Thoracic aorta (tissue), 2 donors: ENCODE measurements at regions not wholly inside any gene's neighbourhood (a gene's known extent, or its start where the extent isn't known, plus 50 kb on each side); places are given as distances from the start of the nearest gene placed in this dataset.

Source experiments
- ATAC-seq: fragments of 150-250 bp; one replicate; pipeline ENCODE4 v1.8.0; 2017; ENCODE audit warnings: low read depth; ENCODE audit not compliant: insufficient number of reproducible peaks, low FRiP score
- DNase-seq: peaks from one replicate; pipeline ENCODE4 v3.0.0-alpha.2; 2020; ENCODE audit warnings: low spot score
- H3K27ac ChIP-seq, 2 donors: fragments of 200-600 bp; sonication (generic); 1 replicate in 1 of 2; 2 replicates in 1 of 2; pipeline ENCODE4 v1.5.1; 2016; ENCODE audit warnings: mild to moderate bottlenecking in 2 of 2, moderate library complexity in 2 of 2
- H3K27me3 ChIP-seq: fragments of 200-600 bp; sonication (generic); replicated peaks from 2 replicates; pipeline ENCODE4 v1.6.0; 2016; ENCODE audit warnings: mild to moderate bottlenecking; ENCODE audit not compliant: insufficient read depth
- H3K36me3 ChIP-seq: fragments of 200-600 bp; sonication (generic); one replicate; pipeline ENCODE4 v1.5.1; 2016
- H3K4me1 ChIP-seq, 2 donors: fragments of 200-600 bp; sonication (generic); 1 replicate in 1 of 2; 2 replicates in 1 of 2; pipeline versions ENCODE4 v1.5.1 to v1.6.0; 2016; ENCODE audit warnings: low read depth in 2 of 2, mild to moderate bottlenecking in 1 of 2; ENCODE audit not compliant: control insufficient read depth in 1 of 2
- H3K4me3 ChIP-seq: fragments of 200-600 bp; sonication (generic); 2 replicates; pipeline ENCODE4 v1.5.1; 2016; ENCODE audit warnings: mild to moderate bottlenecking
- H3K9me3 ChIP-seq: fragments of 200-600 bp; sonication (generic); 2 replicates; pipeline ENCODE4 v1.5.1; 2016
- CTCF ChIP-seq: fragments of 200-600 bp; sonication (generic); IDR thresholded peaks from one replicate; pipeline ENCODE4 v1.5.1; 2019; ENCODE audit warnings: antibody characterized with exemption

- DNase-seq (no peak), ATAC-seq (no peak)
- Histone ChIP-seq H3K27ac (no peak overlapping the region), H3K27me3 (no peaks in the 10 kb centered on the region), H3K4me3 (no peak overlapping the region), H3K4me1 (no peaks in the 10 kb centered on the region), H3K9me3 (no peaks in the 10 kb centered on the region), H3K36me3 (no peaks in the 10 kb centered on the region)
- TF ChIP-seq CTCF = no peak
These were observed 120.8 kb upstream of the DIO3 start for GRCh38 chr14:101440496-101440895.

DNA sequence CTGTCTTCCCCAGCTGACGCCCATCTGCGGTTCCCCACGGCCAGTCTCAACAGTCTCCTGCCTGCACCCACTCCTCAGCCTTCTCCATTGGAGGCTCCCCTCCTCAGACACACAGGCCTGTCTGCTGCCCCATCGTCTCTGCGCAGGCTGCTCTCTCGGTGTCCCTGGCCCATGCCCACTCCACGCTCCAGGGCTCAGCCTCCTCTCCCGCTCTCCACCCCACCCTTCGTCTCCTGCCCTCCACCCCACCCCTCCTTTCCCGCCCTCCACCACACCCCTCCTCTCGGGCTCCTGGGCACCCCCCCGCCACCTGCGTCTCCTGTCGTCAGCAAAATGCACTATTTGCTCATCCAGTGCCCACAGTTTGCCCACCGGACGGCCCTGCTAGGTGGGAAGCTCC is 119.6 kb upstream of the DIO3 start:
- H3K36me3 ChIP-seq = no peaks in the 10 kb centered on the region
- TF ChIP-seq CTCF = no peak
- no peak for ATAC-seq
- H3K4me1 ChIP-seq = no peaks in the 10 kb centered on the region
- DNase-seq = no peak
- H3K4me3 ChIP-seq = no peak overlapping the region
- no peaks in the 10 kb centered on the region for H3K9me3 ChIP-seq
- no peak overlapping the region for H3K27ac ChIP-seq
- H3K27me3 ChIP-seq = no peaks in the 10 kb centered on the region

GRCh38 chr14:101442451-101442850 is 118.8 kb upstream of the DIO3 start:
- DNase-seq (no peak), ATAC-seq (no peak)

GRCh38 chr14:101444116-101444515 is 117.2 kb upstream of the DIO3 start:
- H3K27ac ChIP-seq = no peak overlapping the region
- no peak for DNase-seq
- ATAC-seq = no peak
- H3K27me3 ChIP-seq = no peaks in the 10 kb centered on the region
- no peaks in the 10 kb centered on the region for H3K9me3 ChIP-seq
- H3K4me3 ChIP-seq = no peak overlapping the region
- H3K4me1 ChIP-seq = no peaks in the 10 kb centered on the region
- TF ChIP-seq CTCF = no peak
- no peaks in the 10 kb centered on the region for H3K36me3 ChIP-seq

More at GRCh38 chr14:101442451-101442850, 118.8 kb upstream of the DIO3 start:
- no peaks in the 10 kb centered on the region for H3K9me3 ChIP-seq
- no peaks in the 10 kb centered on the region for H3K36me3 ChIP-seq
- no peak overlapping the region for H3K27ac ChIP-seq
- no peaks in the 10 kb centered on the region for H3K27me3 ChIP-seq
- TF ChIP-seq CTCF = no peak
- H3K4me3 ChIP-seq = no peak overlapping the region
- H3K4me1 ChIP-seq = no peaks in the 10 kb centered on the region

GRCh38 chr14:101445278-101445677 is 116.0 kb upstream of the DIO3 start:
- DNase-seq = no peak
- Histone ChIP-seq H3K4me1 (no peaks in the 10 kb centered on the region), H3K27me3 (no peaks in the 10 kb centered on the region), H3K4me3 (no peak overlapping the region), H3K9me3 (no peaks in the 10 kb centered on the region), H3K36me3 (no peaks in the 10 kb centered on the region), H3K27ac (no peak overlapping the region)
- no peak for ATAC-seq
- TF ChIP-seq CTCF = no peak
